NCI-H1436 (cell line): ENCODE measurements at regions not wholly inside any gene's neighbourhood (a gene's known extent, or its start where the extent isn't known, plus 50 kb on each side); places are given as distances from the start of the nearest gene placed in this dataset.

Experiments used
- DNase-seq: peaks from one replicate; lab custom pipeline; 2025; lab: John Stamatoyannopoulos, UW

DNA sequence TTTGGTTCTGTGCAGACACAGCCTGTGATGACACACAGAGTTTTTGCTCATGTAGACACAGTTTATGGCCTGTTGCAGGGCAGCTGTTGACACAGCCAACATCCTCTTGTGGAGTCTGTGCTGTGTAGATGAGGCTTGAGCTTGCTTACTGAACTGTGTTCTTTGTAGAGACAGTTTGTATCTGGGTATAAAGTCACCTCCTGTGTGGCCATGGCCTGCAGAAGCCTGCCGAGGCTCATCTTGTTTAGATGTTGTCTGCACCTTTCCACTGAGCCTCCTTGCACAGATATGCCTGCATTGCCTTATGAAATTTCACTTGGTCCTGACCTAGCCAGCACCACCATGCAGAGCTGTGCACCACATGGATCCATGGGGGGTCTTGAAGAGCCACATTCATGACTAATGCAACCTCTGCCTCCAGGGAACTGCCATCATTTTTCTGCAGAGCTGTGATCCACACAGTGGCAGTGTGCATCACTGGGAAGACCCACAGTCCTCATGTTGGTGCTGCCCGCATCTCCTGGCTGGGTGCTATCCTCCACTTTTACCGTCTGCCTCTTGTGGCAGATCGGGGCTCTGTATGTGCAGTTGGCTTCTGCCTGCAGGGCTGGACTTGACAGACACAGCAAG is 198.0 kb upstream of the MAMLD1 start:
- DNase-seq: no peak

DNA sequence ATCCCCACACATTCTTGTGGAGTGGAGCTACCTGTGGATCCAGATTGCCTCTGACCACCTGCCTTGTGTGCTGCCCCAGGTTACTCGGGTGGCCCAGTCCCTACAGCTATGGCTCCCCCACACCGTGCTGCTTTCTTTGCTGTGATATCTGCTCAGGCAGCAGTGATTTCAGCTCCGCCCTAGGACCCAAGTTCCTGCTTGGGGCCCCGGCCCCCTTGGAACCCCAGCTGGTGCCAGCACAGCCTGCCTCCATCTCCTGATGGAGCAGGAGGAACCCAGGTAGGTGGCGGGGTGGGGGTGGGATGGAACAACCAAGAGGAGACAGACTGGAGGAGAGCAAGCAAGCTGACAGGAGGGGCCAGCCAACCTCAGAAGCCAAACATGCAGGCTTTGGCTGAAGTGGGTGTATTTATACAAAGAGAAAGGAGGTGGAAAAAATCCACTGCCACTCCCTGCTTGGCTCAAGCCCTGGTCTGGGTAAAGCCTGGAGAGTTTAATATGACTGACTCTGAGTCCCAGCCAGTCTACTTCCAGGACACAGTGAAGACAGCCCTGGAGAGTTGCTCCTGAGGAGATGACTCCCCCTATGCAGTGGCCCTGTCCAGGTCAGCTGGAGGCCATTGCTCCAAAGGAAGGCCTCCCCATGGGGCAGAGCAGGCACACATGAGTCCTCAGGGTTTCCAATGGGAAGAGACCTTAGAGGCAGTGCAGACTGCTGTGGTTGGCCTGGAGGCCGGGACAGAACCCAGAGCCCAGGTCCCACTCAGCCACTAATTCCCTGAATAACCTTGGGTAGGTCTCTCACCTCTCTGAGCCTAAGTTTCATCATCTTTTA is 197.1 kb upstream of the MAMLD1 start:
- DNase-seq: no peak

DNA sequence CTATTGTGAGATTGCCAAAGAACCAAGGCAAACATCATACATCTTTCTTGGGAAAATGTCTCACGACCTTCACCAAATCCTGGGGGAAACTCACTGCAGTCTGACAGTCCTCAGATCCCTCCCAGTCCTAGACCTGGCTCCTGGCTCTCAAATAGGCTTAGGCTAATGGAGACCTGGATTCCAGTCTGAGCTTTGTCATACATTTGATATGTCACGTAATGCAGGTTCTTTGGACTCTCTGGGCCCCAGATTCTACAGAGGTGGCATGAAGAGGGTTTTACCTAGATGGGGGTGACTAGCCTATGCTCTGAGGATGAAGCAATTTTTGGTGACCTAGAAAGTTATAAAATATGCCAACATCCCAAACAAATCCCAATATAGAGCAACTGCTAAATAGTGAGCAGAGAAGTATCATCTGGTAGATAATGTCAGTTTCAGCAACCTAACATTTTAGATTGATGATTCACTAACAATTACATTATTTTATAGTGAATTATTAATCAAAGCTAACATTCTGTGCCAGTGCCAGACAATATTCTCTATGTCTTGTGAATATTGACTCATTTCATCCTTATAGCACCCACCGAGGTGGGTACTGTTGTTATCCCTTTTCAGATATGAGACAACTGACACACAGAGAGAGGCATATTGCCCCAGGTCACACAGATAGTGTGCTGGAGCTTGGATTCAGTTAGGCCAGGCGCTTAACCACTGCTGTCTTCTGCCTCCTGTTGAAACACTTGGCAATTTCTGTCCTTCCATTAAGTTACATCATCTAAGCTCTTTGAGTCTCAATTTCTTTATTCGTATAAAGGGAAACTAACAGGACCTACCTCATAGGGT is 195.4 kb upstream of the MAMLD1 start:
- no peak for DNase-seq

DNA sequence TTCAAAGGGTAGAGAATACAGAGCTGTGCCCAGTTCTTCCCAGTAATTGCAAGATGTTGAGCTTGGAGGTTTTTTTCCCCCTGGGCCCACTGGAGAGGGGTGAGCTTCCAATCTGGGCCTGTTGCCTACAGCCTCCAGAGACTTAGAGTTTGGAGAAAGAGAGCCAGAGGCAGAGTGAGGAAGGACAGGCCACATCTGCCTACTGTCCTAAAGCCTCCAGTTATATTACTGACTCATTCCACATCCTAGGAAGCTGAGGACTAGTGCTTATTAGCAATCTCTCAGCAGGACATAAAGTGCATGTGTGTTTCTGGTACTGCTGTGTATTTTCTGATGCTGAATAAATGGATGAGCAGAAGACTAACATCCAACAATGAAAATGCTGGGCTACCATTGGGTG is 181.0 kb upstream of the MAMLD1 start:
- DNase-seq: no peak

DNA sequence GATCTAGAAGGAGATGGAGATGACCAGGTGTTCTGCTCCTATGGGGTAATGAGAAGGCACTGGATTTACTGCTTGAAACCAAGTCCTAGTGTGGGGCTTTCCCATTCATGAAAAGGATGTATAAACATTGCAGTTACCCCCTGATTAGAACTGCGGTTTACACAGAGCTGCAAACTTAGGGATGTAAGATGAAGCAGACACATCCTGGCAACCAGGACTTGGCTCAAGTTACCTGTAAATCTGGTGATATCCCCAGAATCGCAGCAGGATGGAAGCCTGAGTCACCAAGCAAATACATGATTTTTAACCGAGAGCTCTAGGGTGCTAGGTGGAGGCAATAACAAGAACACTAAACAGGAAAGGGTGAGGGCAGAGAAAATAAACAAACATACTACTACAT is 178.6 kb upstream of the MAMLD1 start:
- no peak for DNase-seq

DNA sequence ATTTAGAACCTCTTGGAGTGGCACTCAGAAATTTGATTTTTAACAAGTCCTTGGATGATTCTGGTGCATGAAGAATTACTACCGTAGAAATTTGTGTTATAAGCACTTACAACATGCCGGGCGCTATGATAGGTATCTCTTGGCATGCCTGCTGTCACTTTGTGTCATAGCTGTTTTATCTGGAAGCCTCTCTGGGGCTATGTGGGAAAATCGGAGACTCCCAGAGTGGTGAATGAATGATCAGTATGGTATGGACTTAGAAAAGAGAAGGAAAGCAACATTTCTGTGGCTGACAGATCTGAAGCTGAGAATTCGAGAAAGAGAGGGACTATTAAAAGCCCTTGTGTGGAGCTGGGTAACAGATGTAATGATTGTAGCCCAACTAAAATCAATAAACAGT is 177.4 kb upstream of the MAMLD1 start:
- DNase-seq: no peak

DNA sequence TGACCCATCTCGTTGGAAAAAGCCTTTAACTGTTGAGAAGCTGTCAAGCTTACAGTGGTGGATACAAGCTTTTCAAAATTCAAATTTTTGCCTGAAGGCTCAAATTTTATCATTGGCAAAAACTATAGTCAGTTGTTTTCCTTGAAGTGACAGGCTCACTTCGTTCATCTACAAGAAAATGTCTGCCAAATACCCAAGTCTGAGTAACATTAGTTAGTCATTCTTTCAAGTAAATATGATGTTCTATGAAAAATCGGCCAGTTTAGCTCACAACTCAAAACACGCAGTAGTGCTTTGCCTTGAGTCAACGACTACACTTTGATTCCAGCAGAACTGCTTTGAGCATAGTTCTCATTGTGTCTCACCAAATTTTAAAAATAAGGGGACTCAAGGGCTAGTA is 170.3 kb upstream of the MAMLD1 start:
- DNase-seq: no peak

DNA sequence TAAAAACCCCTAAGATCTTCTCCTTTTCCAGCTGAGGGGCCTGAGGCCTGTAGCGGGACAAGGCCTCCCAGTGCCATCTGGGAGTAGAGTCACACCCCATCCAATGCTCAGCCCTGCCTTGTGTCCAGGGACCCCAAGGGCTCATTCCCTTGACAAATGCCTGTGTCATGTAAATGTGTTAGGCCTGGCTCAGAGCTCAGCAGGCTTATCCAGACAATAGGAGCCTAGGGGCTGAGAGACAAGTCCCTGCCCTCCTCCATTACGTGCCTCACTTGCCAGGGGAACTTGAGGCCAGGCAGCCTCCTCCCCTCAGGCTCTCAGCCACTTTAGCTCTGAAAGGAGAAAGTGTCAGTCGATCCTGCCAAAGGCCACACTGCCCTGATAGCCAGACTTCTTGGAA is 166.8 kb upstream of the MAMLD1 start:
- no peak for DNase-seq

DNA sequence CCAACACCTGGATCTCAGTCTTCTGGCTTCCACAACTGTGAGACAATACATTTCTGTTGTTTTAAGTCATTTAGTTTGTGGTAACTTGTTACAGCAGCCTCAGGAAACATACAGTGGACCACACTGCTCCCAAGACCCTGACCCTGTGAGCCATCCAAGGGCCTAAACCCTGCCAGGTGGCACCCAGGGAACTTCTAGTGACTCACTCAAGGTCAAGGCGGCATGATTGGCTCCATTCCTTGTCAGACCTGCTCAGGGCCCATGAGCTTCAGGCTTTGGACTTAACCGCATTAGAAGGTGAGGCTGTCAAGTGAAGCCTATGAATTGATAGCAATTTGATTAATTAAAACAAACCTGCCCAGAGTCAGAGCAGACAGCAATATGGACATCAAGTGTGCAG is 165.7 kb upstream of the MAMLD1 start:
- no peak for DNase-seq

DNA sequence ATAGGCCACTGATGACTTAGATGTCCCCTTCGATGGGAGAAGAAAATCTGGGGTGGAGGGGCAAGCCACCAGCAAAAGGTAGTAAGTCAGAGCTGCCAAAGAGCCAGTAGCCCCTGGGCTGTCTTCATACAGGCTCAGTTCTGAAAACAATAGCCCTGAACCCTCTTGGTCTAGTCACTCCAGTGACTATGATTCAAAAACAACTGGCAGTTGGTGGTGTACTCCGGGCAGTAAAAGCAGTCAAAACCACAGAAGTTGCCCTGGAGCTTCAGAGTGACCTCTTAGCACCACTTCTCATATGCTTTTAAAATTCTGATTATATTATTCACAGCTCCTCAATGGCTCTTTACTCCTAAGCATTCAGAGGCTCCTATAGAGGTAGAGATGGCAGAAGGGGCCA is 164.3 kb upstream of the MAMLD1 start:
- no peak for DNase-seq

DNA sequence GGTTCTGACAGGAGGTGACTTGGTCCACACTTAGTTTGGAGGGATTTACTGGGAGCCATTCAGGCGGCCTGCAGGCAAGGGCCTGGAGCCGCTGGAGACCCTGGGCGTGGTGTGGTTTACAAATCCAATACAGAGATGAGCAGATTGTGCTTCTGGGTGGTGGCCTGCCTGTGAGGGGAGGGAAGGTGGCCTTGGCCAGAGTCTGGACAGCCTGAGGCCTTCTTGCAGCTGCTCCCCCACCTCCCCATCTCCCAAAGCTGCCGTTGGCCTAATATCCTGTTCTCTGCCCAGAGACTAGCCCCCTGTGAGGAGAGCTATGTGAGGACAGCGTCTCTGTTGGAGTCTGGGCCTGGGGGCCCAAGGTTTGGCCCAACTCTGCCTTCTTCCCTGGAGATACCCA is 163.9 kb upstream of the MAMLD1 start:
- no peak for DNase-seq

DNA sequence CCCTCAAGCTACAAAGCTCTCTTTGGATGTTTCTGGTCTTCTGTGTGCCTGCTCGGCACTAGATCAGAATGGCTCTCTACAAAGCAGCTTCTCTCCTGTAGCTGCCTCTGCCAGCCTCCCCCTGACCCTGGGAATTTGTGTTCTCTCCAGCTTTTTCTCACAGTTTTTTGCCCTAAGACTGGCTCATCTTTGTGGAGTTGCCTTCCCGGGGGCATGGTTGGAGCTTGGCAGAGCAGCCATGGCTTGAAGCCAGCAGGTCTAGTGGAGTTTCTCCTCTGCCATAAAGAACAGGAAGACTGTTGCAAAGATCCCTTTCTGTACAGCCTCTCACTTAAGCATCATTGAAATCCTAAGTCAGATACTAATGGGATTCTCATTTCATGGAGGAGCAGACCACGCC is 163.3 kb upstream of the MAMLD1 start:
- DNase-seq: no peak

DNA sequence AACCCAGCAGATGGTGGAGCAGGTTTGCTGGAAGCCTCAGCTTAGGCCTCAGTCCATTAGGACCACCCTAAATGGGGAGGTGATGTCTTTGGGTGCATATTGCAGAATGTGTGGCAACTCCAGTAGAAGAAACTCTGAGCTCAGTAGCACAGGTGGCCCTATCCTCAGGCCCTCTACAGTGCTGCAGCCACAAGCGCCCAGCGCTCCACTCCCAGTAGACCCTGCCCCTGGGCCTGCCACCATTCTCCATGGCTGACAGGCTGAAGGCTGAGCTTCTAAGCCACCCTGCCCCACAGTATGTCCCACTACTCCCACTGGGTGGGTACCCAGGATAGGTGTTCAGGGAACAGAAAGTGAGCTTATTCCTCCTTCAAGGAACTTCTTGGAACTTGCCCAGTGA is 162.8 kb upstream of the MAMLD1 start:
- no peak for DNase-seq

DNA sequence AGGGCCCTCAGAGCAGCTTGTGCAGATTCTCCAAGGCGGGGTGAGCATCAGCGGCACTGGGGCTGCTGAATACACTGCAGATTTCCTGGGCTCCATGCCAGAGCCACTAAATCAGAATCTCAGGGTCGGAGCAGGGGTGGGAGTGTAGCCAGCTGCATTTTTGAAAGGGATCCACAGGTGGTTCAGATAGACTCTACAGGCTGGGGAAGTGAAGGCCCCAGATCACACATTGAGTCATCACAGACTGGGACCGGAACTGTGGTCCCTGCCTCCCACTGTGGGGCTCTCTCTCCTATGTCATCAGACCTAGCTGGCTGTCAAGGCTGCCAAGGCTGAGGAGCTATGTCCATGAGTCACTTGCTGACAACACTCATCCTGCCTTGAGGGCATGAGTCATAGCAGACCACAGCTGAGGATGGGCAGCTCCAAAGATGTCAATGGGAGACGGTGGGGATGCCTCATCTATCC is 162.3 kb upstream of the MAMLD1 start:
- DNase-seq: no peak

DNA sequence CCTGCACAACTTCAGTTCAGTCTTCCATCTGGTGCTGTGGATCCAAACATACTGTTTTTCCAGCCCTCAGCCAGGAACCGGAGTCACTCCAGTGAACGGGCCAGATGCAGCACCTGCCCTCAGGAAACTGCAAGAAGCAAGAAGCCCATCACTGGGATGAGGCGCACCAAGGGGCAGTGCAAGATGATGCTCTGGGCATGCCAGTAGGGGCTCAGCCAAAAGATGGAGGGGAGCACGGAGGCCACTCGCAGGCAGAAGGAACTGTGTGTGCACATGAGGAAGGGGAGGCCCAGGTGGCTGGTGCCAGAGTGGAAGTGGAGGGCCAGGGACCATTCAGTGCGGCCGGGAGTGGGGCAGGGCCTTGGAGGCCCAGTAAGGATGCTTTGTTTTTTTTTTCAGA is 161.7 kb upstream of the MAMLD1 start:
- DNase-seq: no peak

DNA sequence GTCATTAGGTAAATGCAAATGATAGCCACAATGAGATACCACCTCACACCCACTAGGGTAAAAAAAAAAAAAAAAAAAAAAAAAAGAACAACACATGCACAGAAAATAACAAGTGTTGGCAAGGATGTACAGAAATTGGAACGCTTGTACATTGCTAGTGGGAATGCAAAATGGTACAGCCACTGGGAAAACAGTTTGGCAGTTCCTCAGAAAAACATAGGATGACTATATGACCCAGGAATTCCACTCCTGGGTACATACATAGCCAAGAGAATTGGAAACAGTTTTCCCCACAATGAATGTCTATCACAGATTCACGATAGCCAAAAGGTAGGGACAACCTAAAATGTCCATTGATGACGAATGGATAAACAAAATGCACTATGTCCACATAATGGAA is 161.3 kb upstream of the MAMLD1 start:
- DNase-seq: no peak

DNA sequence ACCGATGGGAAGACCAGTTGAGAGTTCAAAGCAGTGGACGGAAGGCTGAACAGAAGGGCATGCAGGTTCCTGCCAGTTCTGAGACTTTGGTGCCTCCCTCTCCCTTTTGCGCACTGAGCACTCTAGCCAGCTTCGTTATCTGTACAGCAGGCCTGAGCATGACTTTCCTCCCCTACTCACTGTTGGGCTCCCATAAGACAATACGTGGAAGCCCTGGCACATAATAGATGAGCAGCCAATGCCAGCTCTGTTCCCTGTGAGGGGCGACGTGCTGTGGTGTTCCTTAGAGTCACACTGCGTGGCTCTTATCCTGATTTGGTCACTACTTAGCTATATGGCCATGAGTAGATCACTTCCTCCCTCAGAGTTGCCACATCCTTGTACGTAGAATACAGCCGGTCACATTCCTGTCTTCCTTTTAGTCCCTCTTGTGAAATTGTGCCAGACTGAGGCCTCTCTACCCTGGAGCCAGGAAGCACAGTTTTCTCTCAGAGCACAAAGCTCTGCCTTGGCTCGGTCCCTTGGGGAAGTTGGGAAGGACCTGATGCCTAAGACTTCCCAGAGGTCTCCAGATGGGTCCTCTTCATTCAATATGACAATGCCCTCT is 160.4 kb upstream of the MAMLD1 start:
- no peak for DNase-seq

DNA sequence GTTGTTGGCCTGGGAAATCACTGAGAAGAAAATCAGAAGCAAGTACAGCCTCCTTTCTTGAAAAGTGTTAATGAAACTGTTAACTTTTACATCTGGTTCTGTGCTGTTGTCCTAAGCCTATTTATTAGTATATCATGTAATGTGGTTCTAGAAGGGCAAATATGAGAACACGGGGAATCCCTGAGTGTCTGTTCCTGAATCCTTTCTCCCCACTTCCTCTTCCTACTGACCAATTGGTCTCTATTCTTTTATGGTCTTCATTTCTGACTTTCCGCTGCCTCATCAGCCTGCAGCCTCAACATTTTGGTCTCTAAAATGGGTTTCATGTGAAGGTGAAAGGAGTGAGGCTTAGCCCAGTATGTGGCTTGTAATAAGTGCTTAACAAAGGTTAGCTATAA is 159.9 kb upstream of the MAMLD1 start:
- DNase-seq: no peak

DNA sequence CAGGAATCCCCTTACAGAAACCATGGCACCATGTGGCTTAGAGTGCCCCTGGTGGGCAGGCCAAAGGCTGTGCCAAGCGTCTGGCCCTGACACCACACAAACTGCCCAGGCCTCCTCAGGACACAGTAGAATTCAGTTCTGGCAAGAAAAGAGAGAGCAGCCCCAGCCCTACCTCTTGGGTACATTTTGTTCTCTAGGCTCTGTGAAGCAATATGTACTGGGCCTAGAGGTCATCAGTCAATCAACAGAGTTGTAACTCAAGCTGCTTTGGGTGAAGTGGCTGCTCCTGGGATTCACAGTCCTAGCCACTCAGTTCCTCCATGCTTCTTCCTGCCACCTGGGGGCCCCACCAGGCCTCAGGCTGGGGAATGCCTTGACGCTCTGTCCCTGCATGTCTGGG is 158.1 kb upstream of the MAMLD1 start:
- DNase-seq: no peak

DNA sequence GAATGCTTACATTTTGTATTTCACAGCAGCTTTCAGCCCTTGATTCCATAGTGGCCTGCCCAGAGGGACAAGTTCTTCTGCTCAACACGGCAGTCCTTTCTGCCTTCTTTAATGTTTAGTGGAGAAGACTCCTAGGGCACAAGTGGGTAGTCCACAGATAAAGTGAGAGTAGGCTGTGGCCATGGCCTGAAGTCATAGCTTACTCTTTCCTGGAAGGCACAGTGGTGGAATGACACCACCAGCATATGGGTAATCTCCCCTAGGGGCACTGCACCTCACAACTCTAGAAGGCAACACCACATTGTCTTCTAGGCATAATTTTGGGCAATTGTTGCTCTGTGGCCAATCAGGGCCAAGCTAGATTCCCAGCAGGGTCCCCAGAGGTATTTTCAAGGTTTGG is 155.4 kb upstream of the MAMLD1 start:
- no peak for DNase-seq

DNA sequence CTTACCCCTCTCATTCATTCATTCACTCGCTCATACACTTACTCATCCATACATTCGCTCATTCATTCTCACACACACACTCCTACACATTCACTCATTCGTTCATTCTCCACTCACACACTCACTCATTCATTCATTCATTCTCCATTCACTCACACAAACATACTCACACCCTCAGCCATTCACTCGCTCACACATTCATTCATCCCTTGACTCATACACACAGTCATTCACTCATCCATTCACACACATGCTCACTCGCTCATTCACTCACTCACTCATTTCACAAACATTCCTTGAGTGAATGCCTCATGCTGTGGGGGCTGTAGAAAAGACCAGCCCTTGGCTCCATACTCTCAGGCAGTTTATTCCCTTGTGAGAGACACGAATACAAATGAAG is 151.1 kb upstream of the MAMLD1 start:
- DNase-seq: no peak

DNA sequence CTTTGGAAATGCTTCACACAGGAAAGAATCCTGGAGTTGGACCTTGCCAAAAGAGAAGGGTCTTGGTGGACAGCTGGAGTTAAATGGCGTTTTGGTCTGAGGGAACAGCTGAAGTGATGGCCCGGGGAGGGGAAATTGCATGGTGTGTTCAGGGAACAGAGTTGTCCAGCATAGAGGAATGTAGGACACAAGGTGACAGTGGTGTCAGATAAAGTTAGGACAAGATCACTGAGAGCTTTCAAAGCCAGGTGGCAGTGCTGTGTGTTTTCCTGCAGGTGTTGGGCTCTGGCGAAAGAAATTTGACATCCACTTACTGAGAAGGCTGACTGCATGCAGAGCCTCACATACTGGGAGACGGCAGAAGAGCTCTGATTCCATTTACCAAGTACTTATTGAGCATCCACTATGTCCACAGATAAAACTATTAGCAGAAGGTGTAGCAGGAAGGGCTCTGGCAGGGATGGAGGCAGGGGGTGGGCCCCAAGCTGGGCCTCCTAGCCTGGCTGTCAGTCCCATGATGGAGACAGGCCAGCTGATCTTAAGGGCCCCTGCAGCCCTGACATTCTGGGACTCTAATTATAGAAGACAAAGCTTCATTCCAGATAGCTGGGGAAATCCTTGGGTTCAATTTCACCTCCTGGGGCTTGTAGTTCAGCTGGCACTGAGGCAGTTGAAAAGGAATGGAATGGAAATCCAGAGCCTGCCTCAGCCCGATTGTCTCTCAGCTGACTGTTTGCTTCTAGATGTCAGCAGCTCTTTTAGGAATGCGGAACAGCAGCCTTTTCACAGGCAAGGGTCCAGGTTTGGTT is 150.2 kb upstream of the MAMLD1 start:
- no peak for DNase-seq
